Fibroblast of mammary gland (primary cell): ENCODE measurements at regions not wholly inside any gene's neighbourhood (a gene's known extent, or its start where the extent isn't known, plus 50 kb on each side); places are given as distances from the start of the nearest gene placed in this dataset.

Experiments
- DNase-seq: peaks from one replicate; pipeline ENCODE4 v3.0.0-alpha.2; 2010; ENCODE audit warnings: low read depth
- H3K4me3 ChIP-seq: 2 replicates; pipeline ENCODE4 v1.5.1; 2011; ENCODE audit warnings: low read depth, mild to moderate bottlenecking, low read length, moderate library complexity; ENCODE audit not compliant: control insufficient read depth
- CTCF ChIP-seq: conservative IDR thresholded peaks from 2 replicates; pipeline ENCODE4 v1.5.1; 2011; ENCODE audit warnings: low read depth, low read length, inconsistent platforms; ENCODE audit not compliant: control insufficient read depth, insufficient read depth

- no peak overlapping the region for H3K4me3 ChIP-seq
- TF ChIP-seq CTCF, result no peak
- peak; percentile 10 for DNase-seq
Observed at GRCh38 chr5:121174351-121174750, 677.3 kb upstream of the FTMT start.

GRCh38 chr5:121175986-121176385, 675.7 kb upstream of the FTMT start:
- DNase-seq, result peak; percentile 11
- TF ChIP-seq CTCF, result no peak
- no peak overlapping the region for H3K4me3 ChIP-seq

GRCh38 chr5:121182788-121183490, 668.7 kb upstream of the FTMT start:
- no peak for DNase-seq
- no peak overlapping the region for H3K4me3 ChIP-seq
- TF ChIP-seq CTCF, result no peak

GRCh38 chr5:121188849-121189248, 662.8 kb upstream of the FTMT start:
- no peak for DNase-seq
- no peak overlapping the region for H3K4me3 ChIP-seq
- no peak for TF ChIP-seq CTCF

- H3K4me3 ChIP-seq, result no peak overlapping the region
- no peak for TF ChIP-seq CTCF
- peak; percentile 49 for DNase-seq
Observed at GRCh38 chr5:121189342-121190305, 662.1 kb upstream of the FTMT start.

- DNase-seq, result peak; percentile 83
- H3K4me3 ChIP-seq, result no peak overlapping the region
- no peak for TF ChIP-seq CTCF
Observed at GRCh38 chr5:121199216-121199999, 652.3 kb upstream of the FTMT start.
